NCI-H2107 treated with DMSO at 0.1 percent for 48 hours (cell line): ENCODE measurements at regions not wholly inside any gene's neighbourhood (a gene's known extent, or its start where the extent isn't known, plus 50 kb on each side); places are given as distances from the start of the nearest gene placed in this dataset.

Source experiments
- DNase-seq: peaks from one replicate; lab custom pipeline; 2025; ENCODE audit not compliant: unreplicated experiment; lab: John Stamatoyannopoulos, UW

DNA sequence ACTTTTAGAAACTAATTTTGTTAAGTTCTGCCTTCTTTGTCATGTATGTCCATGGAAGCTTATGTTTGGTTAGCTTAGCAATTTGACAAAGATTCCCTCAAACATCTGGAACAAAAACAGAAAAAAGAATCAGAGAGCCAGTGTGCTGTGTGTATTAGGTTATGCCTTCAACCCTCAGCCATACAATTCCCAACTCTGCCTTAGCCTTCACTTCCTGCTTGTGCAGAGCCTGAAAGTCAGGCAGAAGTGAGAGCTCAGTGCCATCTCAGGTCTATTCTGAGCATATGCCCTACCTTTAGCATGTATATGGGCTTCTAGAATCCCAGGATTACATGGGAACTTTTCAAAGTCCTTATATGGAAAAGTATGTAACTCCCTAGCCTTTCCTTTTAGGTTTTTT lies 58.2 kb upstream of the STOX2 start:
- no peak for DNase-seq

- DNase-seq: no peak
These were observed 56.3 kb upstream of the STOX2 start for GRCh38 chr4:183848805-183849204.

- DNase-seq: no peak
These were observed 52.1 kb upstream of the STOX2 start for GRCh38 chr4:183852910-183853547.

DNA sequence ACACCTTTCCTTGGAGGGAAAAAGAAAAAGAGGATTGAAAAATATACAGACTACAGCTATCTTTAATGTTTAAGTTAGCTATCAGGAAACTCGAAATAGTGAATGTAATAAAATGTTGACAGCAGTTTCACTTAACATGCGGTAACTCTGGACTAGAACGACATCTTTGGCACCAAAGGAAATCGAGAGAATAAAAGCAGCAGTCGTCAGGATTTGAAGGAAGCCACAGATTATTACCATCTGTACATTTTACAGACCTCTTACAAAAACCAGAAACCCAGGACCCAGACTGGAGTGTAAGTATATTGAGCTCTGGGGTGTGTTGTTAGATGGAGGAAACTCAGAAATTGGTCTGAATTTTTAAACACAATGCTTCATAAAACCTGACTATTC lies 51.6 kb upstream of the STOX2 start:
- no peak for DNase-seq
